SK-N-SH (cell line): ENCODE measurements at regions not wholly inside any gene's neighbourhood (a gene's known extent, or its start where the extent isn't known, plus 50 kb on each side); places are given as distances from the start of the nearest gene placed in this dataset.

Source experiments
- EP300 ChIP-seq, 2 experiments: IDR thresholded peaks; 2 replicates each; pipeline versions ENCODE4 v1.4.0 to v1.6.1; 2012; ENCODE audit warnings: borderline replicate concordance in 1 of 2, low read depth in 1 of 2, low read length in 1 of 2
- EZH2phosphoT487 ChIP-seq: fragments of 200-600 bp; sonication (generic); IDR thresholded peaks from 2 replicates; pipeline ENCODE4 v1.6.1; 2017; ENCODE audit warnings: low read depth, mixed run types, mild to moderate bottlenecking, antibody characterized with exemption, moderate library complexity, borderline replicate concordance
- MEF2A ChIP-seq: IDR thresholded peaks from 2 replicates; pipeline ENCODE4 v1.4.0; 2012; ENCODE audit warnings: low read depth, borderline replicate concordance
- NFIC ChIP-seq: IDR thresholded peaks from 2 replicates; pipeline ENCODE4 v1.4.0; 2012; ENCODE audit warnings: borderline replicate concordance
- PBX3 ChIP-seq: IDR thresholded peaks from 2 replicates; pipeline ENCODE4; 2012
- POLR2AphosphoS5 ChIP-seq: IDR thresholded peaks from 2 replicates; pipeline ENCODE4 v1.6.1; 2012; ENCODE audit warnings: low read depth, low read length
- RAD21 ChIP-seq: IDR thresholded peaks from 2 replicates; pipeline ENCODE4 v1.6.1; 2012; ENCODE audit warnings: mild to moderate bottlenecking, low read length
- REST ChIP-seq: IDR thresholded peaks from 2 replicates; pipeline ENCODE4 v1.6.1; 2012; ENCODE audit warnings: mild to moderate bottlenecking, low read depth, low read length, moderate library complexity
- SMC3 ChIP-seq: IDR thresholded peaks from 2 replicates; pipeline ENCODE4 v1.6.1; 2012; ENCODE audit warnings: low read depth, low read length, improper control_type of control experiment
- TAF1 ChIP-seq: IDR thresholded peaks from 2 replicates; pipeline ENCODE4 v1.6.1; 2012; ENCODE audit warnings: low read depth, mild to moderate bottlenecking, low read length, moderate library complexity, borderline replicate concordance
- TF ChIP-seq, protein P1 (sequence below): fragments of 200-600 bp; sonication (generic); IDR thresholded peaks from 2 replicates; pipeline ENCODE4 v1.6.1; 2017; ENCODE audit warnings: antibody characterized with exemption, mild to moderate bottlenecking, moderate library complexity

GRCh38 chrX:109300415-109300814, 181.5 kb downstream of the GUCY2F start:
- TF ChIP-seq NFIC (no peak), REST (no peak), EP300 (IDR thresholded peaks at IDR 0.05; ENCODE audit: borderline replicate concordance in 1 of 2, low read depth in 1 of 2, low read length in 1 of 2) (no peak), MEF2A (no peak), PBX3 (no peak), EZH2phosphoT487 (no peak), POLR2AphosphoS5 (no peak), SMC3 (no peak), RAD21 (no peak), TAF1 (no peak)
- TF ChIP-seq, protein P1, sequence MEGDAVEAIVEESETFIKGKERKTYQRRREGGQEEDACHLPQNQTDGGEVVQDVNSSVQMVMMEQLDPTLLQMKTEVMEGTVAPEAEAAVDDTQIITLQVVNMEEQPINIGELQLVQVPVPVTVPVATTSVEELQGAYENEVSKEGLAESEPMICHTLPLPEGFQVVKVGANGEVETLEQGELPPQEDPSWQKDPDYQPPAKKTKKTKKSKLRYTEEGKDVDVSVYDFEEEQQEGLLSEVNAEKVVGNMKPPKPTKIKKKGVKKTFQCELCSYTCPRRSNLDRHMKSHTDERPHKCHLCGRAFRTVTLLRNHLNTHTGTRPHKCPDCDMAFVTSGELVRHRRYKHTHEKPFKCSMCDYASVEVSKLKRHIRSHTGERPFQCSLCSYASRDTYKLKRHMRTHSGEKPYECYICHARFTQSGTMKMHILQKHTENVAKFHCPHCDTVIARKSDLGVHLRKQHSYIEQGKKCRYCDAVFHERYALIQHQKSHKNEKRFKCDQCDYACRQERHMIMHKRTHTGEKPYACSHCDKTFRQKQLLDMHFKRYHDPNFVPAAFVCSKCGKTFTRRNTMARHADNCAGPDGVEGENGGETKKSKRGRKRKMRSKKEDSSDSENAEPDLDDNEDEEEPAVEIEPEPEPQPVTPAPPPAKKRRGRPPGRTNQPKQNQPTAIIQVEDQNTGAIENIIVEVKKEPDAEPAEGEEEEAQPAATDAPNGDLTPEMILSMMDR: no peak
